GM04504 (cell line): ENCODE measurements at regions not wholly inside any gene's neighbourhood (a gene's known extent, or its start where the extent isn't known, plus 50 kb on each side); places are given as distances from the start of the nearest gene placed in this dataset.

Experiments used
- DNase-seq: peaks from one replicate; pipeline ENCODE4 v3.0.0-alpha.2; 2012; ENCODE audit warnings: low read depth

DNA sequence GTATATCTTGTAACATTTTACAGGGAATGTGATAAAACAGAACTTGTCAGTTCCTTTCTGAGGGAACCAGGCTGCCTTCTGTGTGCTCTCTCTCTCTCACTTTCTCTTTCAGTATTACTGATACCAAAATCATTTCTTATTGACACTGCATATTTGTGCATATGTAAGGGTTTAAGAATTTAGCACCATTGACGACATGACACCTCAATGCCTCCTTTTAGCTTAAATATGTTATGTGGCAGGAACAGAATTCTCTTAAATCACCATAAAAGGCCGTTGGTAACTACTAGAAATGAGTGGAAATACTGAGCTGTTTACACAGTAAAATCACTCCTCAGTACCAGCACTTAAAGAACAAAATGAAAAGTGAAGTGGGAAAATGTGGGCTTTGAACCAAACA is 457.7 kb upstream of the SYT1 start:
- DNase-seq, result no peak

DNA sequence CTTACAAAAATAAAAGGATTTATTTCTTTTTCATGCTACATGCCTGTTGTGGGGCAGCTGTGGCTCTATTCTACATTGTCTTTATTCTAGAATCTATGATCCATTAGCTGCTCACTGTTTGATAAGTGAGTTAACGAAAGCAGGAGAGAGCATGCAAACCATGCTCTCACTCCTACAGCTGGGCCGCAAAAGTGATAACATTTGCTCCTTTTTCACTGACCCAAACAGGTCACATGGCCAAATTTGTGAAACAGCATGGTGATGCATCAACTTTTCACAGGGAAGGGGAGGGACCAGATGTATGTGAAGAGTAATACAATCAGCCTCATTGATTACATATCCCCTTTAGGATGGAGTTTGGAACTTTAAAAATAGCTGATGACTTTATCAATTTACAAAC is 456.9 kb upstream of the SYT1 start:
- no peak for DNase-seq

DNA sequence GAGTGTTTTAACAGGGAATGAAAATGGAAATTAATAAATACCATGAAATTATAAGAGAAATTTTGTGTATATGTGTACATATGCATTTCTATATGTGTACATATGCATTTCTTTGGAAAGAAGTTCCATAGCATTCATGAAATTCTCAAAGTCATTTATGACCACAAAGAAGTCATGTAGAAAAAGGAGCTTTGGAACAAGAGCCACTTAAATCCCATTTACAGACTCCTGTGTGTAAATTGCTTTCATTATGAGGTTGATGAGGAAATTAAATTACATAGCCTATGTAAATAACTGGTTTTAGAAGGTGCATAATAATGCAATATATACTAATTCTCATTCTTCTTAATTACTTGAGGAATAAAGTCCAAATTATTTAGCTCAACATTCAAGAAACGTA is 450.5 kb upstream of the SYT1 start:
- no peak for DNase-seq

DNA sequence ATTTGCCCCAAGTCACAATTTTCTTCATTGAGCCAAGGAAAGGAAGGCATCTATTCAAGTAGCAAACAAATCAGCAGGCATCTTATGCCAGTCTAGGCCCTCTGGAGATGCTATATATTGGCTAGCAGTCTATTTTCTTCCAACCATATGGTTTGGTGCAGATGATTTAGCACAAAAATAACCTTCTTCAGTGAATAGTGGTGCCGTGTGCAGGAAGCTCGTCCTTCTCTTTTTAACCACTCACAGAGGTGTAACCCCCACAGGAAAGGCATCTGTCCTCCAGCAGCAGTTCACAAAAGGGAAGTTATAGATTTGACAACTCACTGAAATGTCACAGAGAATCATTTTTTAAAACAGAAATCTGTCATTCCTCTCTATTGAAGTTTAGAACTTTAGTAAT is 445.7 kb upstream of the SYT1 start:
- DNase-seq, result no peak

DNA sequence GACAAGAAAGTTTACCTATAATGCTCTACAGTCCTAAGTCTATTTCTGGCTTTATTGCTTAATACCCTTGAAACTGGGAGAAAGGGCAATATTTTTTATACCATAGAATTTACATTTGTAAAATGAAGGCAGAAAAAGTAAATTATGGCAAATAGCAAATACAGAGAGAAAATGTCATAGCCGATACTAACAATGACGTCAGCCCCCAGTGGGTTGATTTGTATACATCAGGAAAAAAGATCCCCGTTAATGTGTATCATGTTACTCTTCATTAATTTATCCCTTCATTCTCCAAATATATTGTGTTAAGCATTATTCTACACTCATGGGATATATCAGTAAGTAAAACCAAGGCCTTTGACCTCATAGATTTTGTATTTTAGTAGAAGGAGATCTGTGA is 445.1 kb upstream of the SYT1 start:
- no peak for DNase-seq

DNA sequence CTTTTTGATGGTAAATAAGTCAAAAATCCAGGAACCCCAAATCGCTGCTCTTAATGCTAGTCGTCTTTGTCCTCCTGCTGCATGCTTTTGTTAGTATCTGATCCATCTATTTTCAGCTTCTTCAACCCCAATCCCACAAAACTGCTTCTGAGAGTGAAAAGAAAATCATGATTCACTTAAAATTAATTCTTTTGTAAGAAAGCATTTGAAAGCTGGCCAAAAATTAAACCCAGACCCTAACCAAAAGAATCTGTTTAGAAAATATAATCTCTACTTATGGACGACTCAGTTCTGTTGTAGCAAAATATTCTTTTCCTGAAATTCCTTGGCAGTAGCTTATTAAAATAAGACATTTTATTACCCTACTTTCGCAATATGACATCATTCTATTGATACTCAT is 443.6 kb upstream of the SYT1 start:
- DNase-seq, result no peak

DNA sequence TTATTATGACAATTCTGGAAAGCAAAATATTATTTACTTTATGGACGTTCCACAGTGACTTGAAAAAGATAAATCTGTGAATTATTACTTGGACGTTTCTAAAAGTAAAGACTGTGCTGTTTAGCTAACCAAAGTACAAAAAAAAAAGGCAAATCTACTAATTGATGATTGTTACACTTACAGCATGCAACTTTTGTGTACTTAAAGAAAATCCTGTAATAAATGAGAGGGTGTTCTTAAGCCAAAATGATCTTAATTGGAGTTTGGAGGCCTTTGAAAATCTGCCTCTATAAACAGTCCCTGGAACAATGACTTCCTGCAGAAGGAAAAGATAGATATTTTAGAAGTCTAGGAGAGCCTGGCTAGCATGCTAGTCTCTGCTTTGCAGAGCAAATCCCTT is 434.0 kb upstream of the SYT1 start:
- DNase-seq, result no peak

DNA sequence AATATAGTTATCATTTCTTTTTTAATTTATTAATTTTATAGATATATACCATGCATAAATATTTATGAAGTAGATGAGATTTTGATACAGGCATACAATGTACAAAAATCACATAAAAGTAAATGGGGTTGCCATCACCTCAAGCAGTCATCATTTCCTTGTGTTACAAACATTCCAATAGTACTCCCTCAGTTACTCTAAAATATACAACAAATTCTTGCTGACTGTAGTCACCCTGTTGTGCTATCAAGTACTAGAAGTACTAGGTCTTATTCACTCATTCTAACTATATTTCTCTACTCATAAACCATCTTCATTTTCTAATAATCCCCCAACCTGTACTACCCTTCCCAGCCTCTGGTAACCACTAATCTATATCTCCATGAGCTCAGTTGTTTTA is 432.6 kb upstream of the SYT1 start:
- DNase-seq, result no peak

DNA sequence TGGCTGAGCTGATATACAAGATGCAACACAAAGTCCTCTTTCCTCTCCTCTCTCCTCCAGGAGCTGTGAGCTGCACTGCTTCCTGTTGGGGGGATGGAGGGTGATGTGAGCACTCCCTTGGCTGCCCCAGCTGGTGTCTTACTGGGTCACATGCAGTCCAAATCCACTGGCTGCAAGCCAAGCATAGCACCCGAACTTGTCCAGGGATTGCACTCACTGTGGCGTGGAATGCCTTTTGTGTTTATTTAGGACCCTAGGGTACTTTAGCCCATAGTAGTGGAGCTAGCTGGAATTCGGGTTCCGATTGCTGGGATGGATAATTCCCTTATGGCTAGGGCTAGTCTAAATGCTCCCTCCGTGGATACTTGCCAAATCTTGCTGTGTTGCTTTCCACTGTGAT is 424.9 kb upstream of the SYT1 start:
- DNase-seq, result no peak

DNA sequence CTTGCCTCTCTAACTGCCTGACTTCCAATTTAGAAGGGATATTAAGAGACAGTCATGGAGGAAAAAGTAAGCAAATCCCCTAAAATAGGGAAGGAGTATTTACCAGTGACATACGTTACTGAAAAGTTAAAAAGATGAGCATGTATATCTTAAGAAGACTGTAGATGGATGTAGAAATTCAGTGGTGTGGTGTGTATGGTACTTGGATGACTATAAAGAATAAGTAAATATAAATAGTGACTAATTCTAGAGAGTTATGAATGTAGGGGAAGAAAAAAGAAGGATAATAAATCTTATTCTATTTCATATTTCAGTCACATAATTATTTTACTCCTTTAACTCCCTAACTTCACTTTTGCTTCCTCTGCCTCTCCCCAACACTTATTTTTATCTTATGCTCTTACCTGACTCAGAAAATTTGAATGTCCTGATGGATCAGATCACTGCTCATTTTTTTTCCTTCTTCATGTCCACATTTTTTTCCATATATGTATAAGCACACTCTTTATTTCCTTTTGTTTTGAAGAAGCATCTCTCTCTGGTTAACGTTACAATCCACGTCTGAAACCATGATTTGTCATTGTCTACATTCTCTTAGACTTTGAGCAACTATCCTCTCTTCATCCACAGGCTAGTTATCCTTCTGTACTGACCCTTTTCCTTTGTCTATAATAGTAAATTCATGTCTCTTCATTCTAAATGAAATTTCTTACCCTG is 422.7 kb upstream of the SYT1 start:
- no peak for DNase-seq

DNA sequence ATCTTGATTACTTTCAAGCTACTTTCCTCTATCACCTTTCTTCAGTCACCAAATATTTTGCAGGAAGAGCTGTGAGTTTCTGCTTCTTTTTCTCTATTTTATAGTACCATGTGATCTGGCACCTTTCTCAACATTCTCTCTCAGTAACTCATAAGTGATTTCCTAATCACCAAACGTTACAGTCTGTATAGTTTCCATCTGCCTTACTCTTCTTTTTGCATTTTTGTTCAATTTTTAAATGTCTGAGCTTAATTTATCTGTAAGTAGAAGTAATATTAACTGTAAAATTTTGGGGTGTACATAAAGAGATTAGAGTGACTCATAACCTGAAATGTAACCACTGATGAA is 422.1 kb upstream of the SYT1 start:
- DNase-seq, result peak; percentile 22

DNA sequence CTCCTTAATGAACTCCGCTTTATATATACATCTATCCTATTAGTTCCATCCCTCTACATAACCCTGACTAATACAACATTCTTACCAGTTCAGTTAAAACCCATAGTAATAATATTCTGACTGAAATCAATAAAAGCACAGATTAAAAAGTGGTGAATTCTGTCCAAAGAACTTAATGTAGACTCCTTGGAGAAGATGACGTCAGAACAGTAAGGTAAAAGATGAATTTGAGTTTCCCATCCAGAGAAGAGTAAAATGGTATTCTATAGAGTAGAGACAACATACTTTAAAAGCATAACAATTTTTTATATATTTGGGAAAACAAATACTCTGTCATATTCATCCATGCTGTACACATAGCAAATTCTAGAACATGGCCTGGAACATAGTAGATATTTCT is 418.0 kb upstream of the SYT1 start:
- DNase-seq, result no peak

DNA sequence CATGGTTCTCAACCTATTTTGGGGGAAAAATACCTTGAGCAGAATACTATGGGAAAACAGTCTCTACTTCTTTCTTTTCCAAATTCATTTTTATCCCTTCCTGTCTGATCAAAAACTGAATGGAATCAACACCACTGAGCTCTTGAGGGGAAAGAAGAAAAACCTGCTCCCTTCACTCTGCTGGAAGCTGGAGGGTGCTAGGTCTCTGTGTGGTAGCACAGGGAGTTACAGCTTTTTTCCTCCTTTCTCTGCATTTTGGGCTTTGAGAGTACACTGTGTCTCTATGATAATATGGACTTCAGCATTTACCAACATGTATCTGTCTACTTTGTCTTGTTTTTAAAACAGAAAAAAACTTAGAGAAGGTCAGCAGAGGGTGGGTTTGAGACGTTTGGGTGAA is 417.2 kb upstream of the SYT1 start:
- DNase-seq, result no peak

DNA sequence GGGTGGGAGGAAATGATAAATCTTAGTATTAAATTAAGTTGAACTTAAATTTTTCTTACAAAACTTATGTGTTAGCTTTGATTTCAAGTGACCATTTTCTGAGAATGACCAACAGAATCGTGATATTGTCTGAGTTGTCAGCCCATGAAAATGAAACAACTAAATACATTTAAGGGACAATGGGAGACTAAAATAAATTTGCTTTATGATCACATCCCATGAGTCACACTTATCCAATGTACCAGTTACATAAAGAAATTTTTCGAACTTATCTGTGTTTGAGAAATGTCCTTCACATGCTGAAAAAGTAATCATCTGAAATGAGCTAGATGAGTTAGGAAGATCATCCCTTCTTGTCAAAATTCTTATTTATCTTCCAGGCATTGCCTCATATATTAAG is 415.9 kb upstream of the SYT1 start:
- no peak for DNase-seq

DNA sequence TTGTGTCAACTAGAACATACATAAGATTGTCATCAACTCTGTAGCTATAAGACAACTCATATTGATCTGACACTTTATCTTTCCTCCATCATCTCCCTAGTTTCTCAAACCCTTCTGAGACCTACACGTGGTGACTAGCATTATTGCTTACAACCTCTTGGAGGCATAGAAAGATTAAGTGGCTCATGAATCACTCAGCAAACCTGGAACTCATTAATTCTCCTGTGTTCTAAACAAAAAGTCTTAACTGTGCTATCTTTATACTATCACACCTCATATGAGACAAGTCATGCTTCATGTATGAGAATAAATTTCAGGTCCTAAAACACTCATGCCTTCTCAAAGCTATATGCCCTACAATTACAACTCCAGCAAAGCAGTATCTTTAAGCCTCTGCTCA is 408.6 kb upstream of the SYT1 start:
- no peak for DNase-seq

DNA sequence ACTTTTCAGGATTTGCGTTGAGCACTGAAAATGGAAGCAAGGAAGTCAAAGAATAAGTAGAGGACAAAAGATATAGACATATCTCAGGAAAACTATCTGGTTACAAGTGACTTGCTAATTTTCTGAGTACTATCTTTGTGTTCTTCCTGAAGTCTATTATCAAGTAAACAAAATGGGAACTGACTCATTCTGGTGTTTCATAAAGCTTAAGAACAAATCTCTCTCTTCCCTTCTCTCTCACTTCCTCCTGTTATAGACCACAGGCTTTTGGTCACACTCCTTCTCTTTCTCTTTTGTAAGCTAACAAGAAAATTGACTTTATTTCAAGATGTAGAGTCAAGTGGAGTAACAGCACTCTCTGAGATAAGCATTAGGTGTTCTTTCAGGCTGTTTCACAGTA is 406.6 kb upstream of the SYT1 start:
- no peak for DNase-seq

DNA sequence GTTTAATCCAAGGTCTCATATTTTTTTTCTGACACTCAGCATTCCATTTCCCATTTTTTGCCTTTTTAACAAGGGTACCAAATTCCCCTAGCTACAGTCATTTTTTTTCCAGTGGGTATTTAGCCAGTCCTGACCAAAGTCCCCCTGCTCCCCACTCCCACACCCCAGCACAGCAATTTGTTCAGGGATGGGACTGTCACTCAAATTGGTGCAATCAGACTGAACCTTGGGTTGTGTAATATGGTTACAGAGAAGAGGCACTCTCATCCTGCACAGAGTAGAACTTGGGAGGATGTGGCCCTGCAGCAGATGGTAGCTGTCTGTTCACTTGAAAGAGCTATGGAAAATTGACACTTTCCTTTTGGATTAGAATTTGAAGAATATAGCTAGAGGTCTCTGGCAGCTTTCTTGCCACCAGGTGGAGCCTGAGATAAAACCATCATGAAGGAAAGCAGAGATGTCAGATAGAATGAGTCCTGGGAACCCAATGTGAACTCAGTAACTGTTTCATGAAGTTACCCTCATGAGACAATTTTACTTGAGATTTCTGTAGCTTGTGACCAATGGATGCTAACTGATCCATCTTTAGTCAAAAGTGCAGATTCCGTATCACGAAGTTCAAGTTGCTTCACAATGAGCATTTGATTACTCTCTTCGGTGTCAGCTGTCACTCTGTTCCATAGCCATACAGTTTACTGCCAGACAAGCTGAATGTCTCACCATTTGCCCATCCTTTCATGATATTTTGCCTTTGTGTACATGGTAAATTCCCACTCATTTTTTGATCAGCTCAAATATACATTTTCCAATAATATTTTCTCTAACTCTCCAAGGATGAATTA is 394.0 kb upstream of the SYT1 start:
- peak; percentile 17 for DNase-seq

DNA sequence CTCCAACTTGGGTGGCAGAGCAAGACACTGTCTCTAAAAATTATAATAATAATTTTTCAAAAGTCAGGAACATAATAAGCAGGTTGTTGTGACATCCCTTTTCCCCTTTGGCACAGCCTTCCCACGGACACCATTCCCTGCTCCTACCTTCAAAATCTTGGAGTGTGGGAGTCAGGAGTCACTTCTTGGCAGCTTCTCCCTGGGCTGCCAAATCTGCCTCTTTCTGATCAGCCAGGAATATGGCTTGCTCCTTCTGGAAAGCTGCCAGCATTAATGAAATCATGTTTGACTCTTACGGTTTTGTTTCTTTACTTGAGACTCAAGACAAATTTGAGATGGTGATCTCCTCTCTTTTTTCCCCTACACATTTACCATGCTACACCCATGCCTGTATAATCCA is 391.4 kb upstream of the SYT1 start:
- DNase-seq, result no peak

DNA sequence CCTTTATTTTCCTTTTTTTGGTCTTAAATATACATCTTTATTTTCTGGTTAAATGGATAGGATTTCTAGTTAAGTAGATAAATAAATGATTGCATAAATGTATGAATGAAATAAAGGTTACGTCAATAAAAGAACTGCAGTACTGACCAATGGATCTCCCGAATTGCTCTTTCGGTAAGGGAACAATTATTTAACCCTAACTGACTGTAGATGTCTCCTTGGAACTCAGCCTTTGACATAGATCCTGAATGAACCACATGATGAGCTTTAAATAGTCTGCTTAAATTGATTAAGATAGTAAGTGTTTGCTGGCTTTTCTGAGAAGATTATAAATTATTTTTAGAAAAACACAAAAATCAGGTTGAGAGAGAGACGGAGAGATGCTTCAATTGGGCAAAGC is 391.0 kb upstream of the SYT1 start:
- DNase-seq, result no peak

DNA sequence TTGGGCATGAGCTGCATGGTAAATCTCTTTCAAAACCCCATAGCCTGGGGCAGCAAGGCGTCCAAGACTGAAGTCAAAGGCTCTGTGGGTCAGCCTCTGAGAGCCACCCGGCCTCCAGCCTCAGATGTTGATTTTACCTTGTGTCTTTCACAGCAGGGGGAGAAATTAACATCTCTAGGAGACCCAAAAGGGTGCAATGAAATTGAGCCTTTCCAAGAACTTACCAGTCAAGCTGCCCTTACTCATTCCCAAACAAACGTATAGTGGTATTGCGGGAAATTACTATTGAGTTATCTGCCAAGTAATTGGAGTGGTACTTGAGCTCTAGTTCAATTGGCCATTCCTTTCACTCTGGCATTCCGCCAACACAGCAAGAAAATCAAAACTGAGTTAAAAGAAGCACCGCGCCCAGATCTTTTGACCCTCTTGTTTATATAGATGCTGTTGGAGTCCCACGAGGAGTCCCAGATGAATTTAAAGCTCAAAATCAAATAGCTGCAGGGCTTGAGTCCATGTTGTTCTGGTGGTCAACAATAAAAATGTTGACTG is 380.7 kb upstream of the SYT1 start:
- no peak for DNase-seq

DNA sequence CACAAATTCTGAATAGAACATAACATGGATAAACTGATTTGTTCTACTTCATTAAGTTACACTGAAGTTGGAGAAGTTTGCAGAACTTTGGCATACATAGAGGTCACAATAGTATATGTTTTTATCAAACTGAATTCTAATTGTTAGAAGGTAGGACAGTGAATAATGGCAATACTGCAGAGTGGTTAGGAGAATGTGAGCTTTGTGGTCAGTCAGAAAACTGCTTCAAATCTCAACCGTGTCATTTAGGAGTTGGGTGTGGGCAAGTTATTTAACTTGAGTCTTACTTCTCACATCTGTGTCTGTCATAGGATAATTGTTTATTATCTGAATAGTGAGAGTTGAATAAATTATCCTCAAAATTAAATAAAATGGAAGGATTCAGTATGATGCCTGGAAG is 374.6 kb upstream of the SYT1 start:
- no peak for DNase-seq

DNA sequence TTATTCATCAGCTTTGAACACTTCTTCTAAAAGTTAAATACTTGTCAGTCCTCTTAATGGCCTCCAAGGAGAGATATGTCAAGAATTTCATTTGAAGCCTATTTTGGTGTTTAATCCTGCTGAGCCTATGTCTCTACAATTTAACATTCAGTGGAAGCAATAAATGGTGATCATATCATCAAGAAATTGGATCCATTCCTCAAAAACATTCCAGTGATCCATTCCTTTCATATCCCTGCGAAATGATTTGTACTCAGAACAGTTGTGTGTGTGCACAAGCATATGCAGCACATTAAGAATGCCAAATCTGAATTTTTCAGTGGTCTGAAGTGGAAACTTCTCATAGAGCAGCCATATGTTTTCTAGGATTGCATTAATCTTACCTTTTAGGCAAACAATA is 373.7 kb upstream of the SYT1 start:
- peak; percentile 23 for DNase-seq

DNA sequence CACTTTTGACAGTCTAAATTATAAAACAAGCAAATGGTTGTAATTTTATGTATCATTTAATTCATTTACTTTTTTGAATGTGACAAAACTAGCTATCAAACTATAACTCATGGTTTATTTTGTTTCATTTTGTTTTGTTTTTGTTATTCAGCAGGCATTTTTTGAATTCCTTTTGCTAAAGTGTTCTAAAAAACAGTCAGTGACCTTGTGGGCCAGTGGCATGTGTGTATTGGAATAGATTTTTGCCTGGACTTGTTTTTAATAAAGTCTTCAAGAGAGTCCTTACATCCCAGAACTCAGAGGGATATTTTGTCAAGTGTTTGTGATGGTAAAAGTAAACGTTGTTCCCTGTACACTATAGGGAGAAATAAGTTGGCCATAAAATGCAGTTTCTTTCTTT is 369.7 kb upstream of the SYT1 start:
- no peak for DNase-seq

DNA sequence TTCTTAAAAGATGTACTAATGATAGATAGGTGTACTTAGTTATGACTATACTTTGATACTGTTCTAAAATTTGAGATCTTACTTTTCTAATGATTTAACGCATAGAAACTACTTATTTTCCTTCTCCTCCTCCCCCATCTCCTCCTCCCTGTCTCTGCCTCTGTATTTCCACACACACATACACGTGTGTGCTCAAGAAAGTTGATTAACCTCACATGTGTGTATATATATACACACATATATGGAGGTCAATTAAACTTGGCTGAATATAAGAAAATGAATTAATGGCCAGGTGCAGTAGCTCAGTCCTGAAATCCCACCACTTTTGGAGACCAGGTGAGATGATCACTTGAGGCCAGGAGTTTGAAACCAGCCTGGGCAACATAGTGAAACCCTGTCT is 362.7 kb upstream of the SYT1 start:
- no peak for DNase-seq
